KOPT-K1 (cell line): ENCODE measurements at regions not wholly inside any gene's neighbourhood (a gene's known extent, or its start where the extent isn't known, plus 50 kb on each side); places are given as distances from the start of the nearest gene placed in this dataset.
"Not testable (repeated sequence)": the region's sequence is repeated elsewhere in the genome, so short reads cannot be mapped to it uniquely, and the experiment has no call there.

Experiments used
- H3K27ac ChIP-seq: fragments of 200-600 bp; sonication (generic); 2 replicates; pipeline ENCODE4 v1.5.1; 2016; ENCODE audit warnings: antibody characterized with exemption, mild to moderate bottlenecking, low read depth, low read length; ENCODE audit not compliant: poor library complexity, severe bottlenecking
- H3K36me3 ChIP-seq: fragments of 200-600 bp; sonication (generic); 2 replicates; pipeline ENCODE4 v1.5.1; 2017; ENCODE audit warnings: antibody characterized with exemption, mild to moderate bottlenecking, low read length, moderate library complexity; ENCODE audit not compliant: insufficient read depth
- H3K9me3 ChIP-seq: fragments of 200-600 bp; sonication (generic); 2 replicates; pipeline ENCODE4 v1.5.1; 2017; ENCODE audit warnings: antibody characterized with exemption, low read length, mild to moderate bottlenecking; ENCODE audit not compliant: insufficient read depth, poor library complexity, severe bottlenecking

- Histone ChIP-seq H3K27ac (no peak overlapping the region), H3K36me3 (no peaks in the 10 kb centered on the region)
These were observed 123.2 kb downstream of the ADSS2 start for GRCh38 chr1:244328476-244328875.

GRCh38 chr1:244329591-244330317, 122.0 kb downstream of the ADSS2 start:
- Histone ChIP-seq H3K27ac (no peak overlapping the region), H3K9me3 (no peaks in the 10 kb centered on the region), H3K36me3 (no peaks in the 10 kb centered on the region)

More at GRCh38 chr1:244328476-244328875, 123.2 kb downstream of the ADSS2 start:
- H3K9me3 ChIP-seq, result no peaks in the 10 kb centered on the region

GRCh38 chr1:244330318-244330625, 121.4 kb downstream of the ADSS2 start:
- no peaks in the 10 kb centered on the region for H3K9me3 ChIP-seq
- H3K36me3 ChIP-seq, result no peaks in the 10 kb centered on the region
- H3K27ac ChIP-seq, result no peak overlapping the region

- H3K36me3 ChIP-seq, H3K9me3 ChIP-seq, H3K27ac ChIP-seq: not testable (repeated sequence)
These were observed 118.9 kb downstream of the ADSS2 start for GRCh38 chr1:244332761-244333160.

- H3K36me3 ChIP-seq, H3K9me3 ChIP-seq, H3K27ac ChIP-seq: not testable (repeated sequence)
These were observed 117.4 kb downstream of the ADSS2 start for GRCh38 chr1:244334315-244334714.

- H3K9me3 ChIP-seq, H3K36me3 ChIP-seq, H3K27ac ChIP-seq: not testable (repeated sequence)
These were observed 116.9 kb downstream of the ADSS2 start for GRCh38 chr1:244334842-244335241.

- no peaks in the 10 kb centered on the region for H3K36me3 ChIP-seq
- H3K27ac ChIP-seq, result no peak overlapping the region
- H3K9me3 ChIP-seq, result no peaks in the 10 kb centered on the region
These were observed 116.3 kb downstream of the ADSS2 start for GRCh38 chr1:244335456-244335855.

GRCh38 chr1:244336232-244336899, 115.3 kb downstream of the ADSS2 start:
- Histone ChIP-seq H3K27ac (no peak overlapping the region), H3K36me3 (no peaks in the 10 kb centered on the region), H3K9me3 (no peaks in the 10 kb centered on the region)

GRCh38 chr1:244337839-244338238, 113.9 kb downstream of the ADSS2 start:
- H3K27ac ChIP-seq, result no peak overlapping the region
- H3K36me3 ChIP-seq, result no peaks in the 10 kb centered on the region
- H3K9me3 ChIP-seq, result no peaks in the 10 kb centered on the region

GRCh38 chr1:244339073-244339692, 112.5 kb downstream of the ADSS2 start:
- no peaks in the 10 kb centered on the region for H3K36me3 ChIP-seq
- no peak overlapping the region for H3K27ac ChIP-seq
- no peaks in the 10 kb centered on the region for H3K9me3 ChIP-seq

GRCh38 chr1:244339776-244340175, 111.9 kb downstream of the ADSS2 start:
- Histone ChIP-seq H3K9me3 (no peaks in the 10 kb centered on the region), H3K27ac (no peak overlapping the region), H3K36me3 (no peaks in the 10 kb centered on the region)

- H3K9me3 ChIP-seq, result no peaks in the 10 kb centered on the region
- no peak overlapping the region for H3K27ac ChIP-seq
- no peaks in the 10 kb centered on the region for H3K36me3 ChIP-seq
These were observed 111.3 kb downstream of the ADSS2 start for GRCh38 chr1:244340396-244340795.

GRCh38 chr1:244341455-244342450, 110.0 kb downstream of the ADSS2 start:
- Histone ChIP-seq H3K9me3 (no peaks in the 10 kb centered on the region), H3K36me3 (no peaks in the 10 kb centered on the region), H3K27ac (no peak overlapping the region)

GRCh38 chr1:244344001-244344400, 107.7 kb downstream of the ADSS2 start:
- Histone ChIP-seq H3K9me3 (no peaks in the 10 kb centered on the region), H3K36me3 (no peaks in the 10 kb centered on the region), H3K27ac (no peak overlapping the region)
